B cell (primary cell): ENCODE measurements at regions not wholly inside any gene's neighbourhood (a gene's known extent, or its start where the extent isn't known, plus 50 kb on each side); places are given as distances from the start of the nearest gene placed in this dataset.
"Not testable (repeated sequence)": the region's sequence is repeated elsewhere in the genome, so short reads cannot be mapped to it uniquely, and the experiment has no call there.

Experiments
- ATAC-seq: fragments of 200-7000 bp; cut with Tn5 transposase; one replicate; pipeline ENCODE4 v1.10.0; 2021; ENCODE audit warnings: low read depth, mild to moderate bottlenecking, moderate number of reproducible peaks, moderate library complexity
- CTCF ChIA-PET: fragments of 350-600 bp; sonication (Branson Sonifier 250); formaldehyde crosslinking; loops from one replicate; lab custom pipeline; 2021; ENCODE audit warnings: antibody characterized with exemption, inconsistent platforms; lab: Charles Lee
- POLR2A ChIA-PET: fragments of 350-600 bp; sonication (Branson Sonifier 250); formaldehyde crosslinking; loops from one replicate; lab custom pipeline; 2021; ENCODE audit warnings: antibody characterized with exemption; lab: Charles Lee
- DNase-seq: peaks from one replicate; pipeline ENCODE4 v3.0.0; 2013
- H2AFZ ChIP-seq: 2 replicates; pipeline ENCODE4 v1.6.1; 2012; ENCODE audit warnings: mild to moderate bottlenecking, low read depth, low read length; ENCODE audit not compliant: insufficient read depth, poor library complexity, severe bottlenecking
- H3K27ac ChIP-seq, 2 donors: 1 replicate in 1 of 2; 2 replicates in 1 of 2; pipeline ENCODE4 v1.5.1; 2012 to 2013; ENCODE audit warnings: low read length in 2 of 2, mild to moderate bottlenecking in 2 of 2, moderate library complexity in 1 of 2
- H3K27me3 ChIP-seq, 4 experiments: fragments of 200-600 bp in 1 of 4; sonication (generic) in 1 of 4; replicated peaks in 1 of 4; 1 replicate in 2 of 4; 2 replicates in 2 of 4; pipeline versions ENCODE4 v1.6.1 to v1.7.0; 2013 to 2016; ENCODE audit warnings: low read length in 3 of 4, mild to moderate bottlenecking in 2 of 4, mixed read lengths in 1 of 4, moderate library complexity in 1 of 4; ENCODE audit not compliant: insufficient read depth in 4 of 4, control insufficient read depth in 3 of 4; ENCODE audit errors: control extremely low read depth in 1 of 4
- H3K36me3 ChIP-seq, 2 experiments: replicated peaks in 1 of 2; 1 replicate in 1 of 2; 2 replicates in 1 of 2; pipeline versions ENCODE4 v1.6.1 to v1.7.1; 2013; ENCODE audit warnings: low read length in 1 of 2; ENCODE audit not compliant: insufficient read depth in 2 of 2, control insufficient read depth in 1 of 2; ENCODE audit errors: control extremely low read depth in 1 of 2, extremely low read depth in 1 of 2
- H3K4me1 ChIP-seq, 2 donors: fragments of 200-600 bp in 1 of 2; sonication (generic) in 1 of 2; 1 replicate in 1 of 2; 2 replicates in 1 of 2; pipeline versions ENCODE4 v1.5.1 to v1.6.1; 2013 to 2017; ENCODE audit warnings: low read length in 2 of 2; ENCODE audit not compliant: control insufficient read depth in 2 of 2, insufficient read depth in 2 of 2
- H3K4me2 ChIP-seq: replicated peaks from 2 replicates; pipeline ENCODE3; 2012; ENCODE audit warnings: mild to moderate bottlenecking, low read depth, low read length; ENCODE audit not compliant: poor library complexity, severe bottlenecking
- H3K4me3 ChIP-seq, 5 experiments: fragments of 200-600 bp in 1 of 5; sonication (generic) in 1 of 5; 1 replicate in 3 of 5; 2 replicates in 2 of 5; pipeline versions ENCODE4 v1.5.1 to v1.7.0; 2011 to 2016; ENCODE audit warnings: low read length in 4 of 5, mild to moderate bottlenecking in 4 of 5, low read depth in 2 of 5, control low read depth in 1 of 5, moderate library complexity in 1 of 5; ENCODE audit not compliant: insufficient read depth in 1 of 5; ENCODE audit errors: control extremely low read depth in 1 of 5, extremely low read depth in 1 of 5
- H3K79me2 ChIP-seq: fragments of 200-600 bp; sonication (generic); one replicate; pipeline ENCODE4 v1.6.0; 2016; ENCODE audit warnings: low read length; ENCODE audit not compliant: control insufficient read depth, insufficient read depth
- H3K9ac ChIP-seq: fragments of 200-600 bp; sonication (generic); 2 replicates; pipeline ENCODE4 v1.6.1; 2017; ENCODE audit warnings: mild to moderate bottlenecking, low read length, moderate library complexity
- H3K9me3 ChIP-seq, 3 donors: one replicate each; pipeline versions ENCODE4 v1.6.1 to v1.7.1; 2013; ENCODE audit warnings: low read length in 2 of 3; ENCODE audit not compliant: control insufficient read depth in 2 of 3, insufficient read depth in 1 of 3; ENCODE audit errors: control extremely low read depth in 1 of 3
- H4K20me1 ChIP-seq: 2 replicates; pipeline ENCODE4 v1.6.0; 2012; ENCODE audit warnings: mild to moderate bottlenecking, low read length; ENCODE audit not compliant: insufficient read depth, control insufficient read depth, poor library complexity, severe bottlenecking
- H3K27ac Mint-ChIP-seq: one replicate; pipeline ENCODE4 v1.8.0; 2021; ENCODE audit warnings: mixed read lengths
- H3K27me3 Mint-ChIP-seq: one replicate; pipeline ENCODE4 v1.8.0; 2021; ENCODE audit warnings: mixed read lengths
- H3K4me1 Mint-ChIP-seq: one replicate; pipeline ENCODE4 v1.8.0; 2021; ENCODE audit warnings: mixed read lengths
- H3K4me3 Mint-ChIP-seq: one replicate; pipeline ENCODE4 v1.8.0; 2021; ENCODE audit warnings: mixed read lengths
- H3K9me3 Mint-ChIP-seq: one replicate; pipeline ENCODE4 v1.8.0; 2022; ENCODE audit warnings: mixed read lengths; ENCODE audit not compliant: insufficient read depth
- EZH2 ChIP-seq: IDR thresholded peaks from 2 replicates; pipeline ENCODE4 v1.6.1; 2012; ENCODE audit warnings: borderline replicate concordance, low read depth, mild to moderate bottlenecking, moderate library complexity, low read length; ENCODE audit not compliant: insufficient read depth, poor library complexity, severe bottlenecking
- WGBS: methylation state at CpG from one replicate; pipeline ENCODE4 v1.1.5; 2013; ENCODE audit warnings: missing lambda C conversion rate; ENCODE audit not compliant: insufficient coverage; 5-methylcytosine and 5-hydroxymethylcytosine counted together
- intact Hi-C: fragments of 100-400 bp; cut with micrococcal nuclease; formaldehyde crosslinking; loops from one replicate; pipeline ENCODE4 v1.10.0; 2022
- TF ChIP-seq, protein P1 (sequence below): fragments of 200-600 bp; IDR thresholded peaks from one replicate; pipeline ENCODE4 v1.8.0; 2022; ENCODE audit warnings: antibody characterized with exemption, mild to moderate bottlenecking

GRCh38 chr2:239829326-239829725 is 195.8 kb downstream of the NDUFA10 start:
- no peak for TF ChIP-seq EZH2
- TF ChIP-seq, protein P1, sequence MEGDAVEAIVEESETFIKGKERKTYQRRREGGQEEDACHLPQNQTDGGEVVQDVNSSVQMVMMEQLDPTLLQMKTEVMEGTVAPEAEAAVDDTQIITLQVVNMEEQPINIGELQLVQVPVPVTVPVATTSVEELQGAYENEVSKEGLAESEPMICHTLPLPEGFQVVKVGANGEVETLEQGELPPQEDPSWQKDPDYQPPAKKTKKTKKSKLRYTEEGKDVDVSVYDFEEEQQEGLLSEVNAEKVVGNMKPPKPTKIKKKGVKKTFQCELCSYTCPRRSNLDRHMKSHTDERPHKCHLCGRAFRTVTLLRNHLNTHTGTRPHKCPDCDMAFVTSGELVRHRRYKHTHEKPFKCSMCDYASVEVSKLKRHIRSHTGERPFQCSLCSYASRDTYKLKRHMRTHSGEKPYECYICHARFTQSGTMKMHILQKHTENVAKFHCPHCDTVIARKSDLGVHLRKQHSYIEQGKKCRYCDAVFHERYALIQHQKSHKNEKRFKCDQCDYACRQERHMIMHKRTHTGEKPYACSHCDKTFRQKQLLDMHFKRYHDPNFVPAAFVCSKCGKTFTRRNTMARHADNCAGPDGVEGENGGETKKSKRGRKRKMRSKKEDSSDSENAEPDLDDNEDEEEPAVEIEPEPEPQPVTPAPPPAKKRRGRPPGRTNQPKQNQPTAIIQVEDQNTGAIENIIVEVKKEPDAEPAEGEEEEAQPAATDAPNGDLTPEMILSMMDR = no peak
- Histone ChIP-seq H3K79me2 (no peaks in the 10 kb centered on the region), H3K4me1 (no peaks in the 10 kb centered on the region), H3K36me3 (no peaks in the 10 kb centered on the region), H3K4me3 (no peak overlapping the region), H2AFZ (no peak overlapping the region), H3K4me2 (no peak overlapping the region), H3K9me3 (peaks cover 0 to 2% (median 0%) of the 10 kb centered on the region in 3 donors), H4K20me1 (no peaks in the 10 kb centered on the region), H3K9ac (no peak overlapping the region), H3K27me3 (no peaks in the 10 kb centered on the region), H3K27ac (no peak overlapping the region)
- H3K4me3 Mint-ChIP-seq = no peak overlapping the region
- ChIA-PET POLR2A (no interaction called here), CTCF (no interaction called here)
- DNase-seq (no peak), ATAC-seq (no peak)
- no peaks in the 10 kb centered on the region for H3K9me3 Mint-ChIP-seq
- H3K4me1 Mint-ChIP-seq = no peaks in the 10 kb centered on the region
- H3K27me3 Mint-ChIP-seq = peaks cover 6% of the 10 kb centered on the region
- 53% methylated on average over 15 of the region's 15 CpGs for WGBS
- no peak overlapping the region for H3K27ac Mint-ChIP-seq
- intact Hi-C loops = no loop called here

- H3K9ac ChIP-seq, CTCF ChIA-PET, H3K9me3 ChIP-seq, H3K27me3 ChIP-seq, H3K4me1 ChIP-seq, ATAC-seq, H3K4me3 ChIP-seq, H3K4me3 Mint-ChIP-seq, H3K36me3 ChIP-seq, H3K79me2 ChIP-seq, POLR2A ChIA-PET, intact Hi-C loops, H3K9me3 Mint-ChIP-seq, H3K4me1 Mint-ChIP-seq, H3K4me2 ChIP-seq, H3K27ac Mint-ChIP-seq, DNase-seq, H3K27ac ChIP-seq, H4K20me1 ChIP-seq, H2AFZ ChIP-seq, H3K27me3 Mint-ChIP-seq: not testable (repeated sequence)
- 86% methylated on average over 12 of the region's 12 CpGs for WGBS
Measured at GRCh38 chr2:239828973-239829275, 196.2 kb downstream of the NDUFA10 start.
